SK-N-SH treated with all-trans-retinoic acid at 6 μM for 48 hours (cell line): ENCODE measurements at regions not wholly inside any gene's neighbourhood (a gene's known extent, or its start where the extent isn't known, plus 50 kb on each side); places are given as distances from the start of the nearest gene placed in this dataset.

Source experiments
- ATAC-seq: fragments of 200-7000 bp; cut with Tn5 transposase; 3 replicates; pipeline ENCODE4 v1.9.1; 2020; ENCODE audit warnings: mild to moderate bottlenecking, moderate library complexity
- ARNTL ChIP-seq: fragments of 450-650 bp; formaldehyde crosslinking; IDR thresholded peaks from 2 replicates; pipeline ENCODE4 v1.5.0; 2020; ENCODE audit warnings: low read depth, mild to moderate bottlenecking, moderate library complexity, borderline replicate concordance
- BACH2 ChIP-seq: fragments of 250-450 bp; sonication (Bioruptor Pico); IDR thresholded peaks from 2 replicates; pipeline ENCODE4 v1.9.0; 2021; ENCODE audit warnings: mild to moderate bottlenecking, borderline replicate concordance
- CSDC2 ChIP-seq: fragments of 250-450 bp; sonication (Bioruptor Pico); IDR thresholded peaks from 2 replicates; pipeline ENCODE4 v1.5.0; 2020; ENCODE audit warnings: mild to moderate bottlenecking, moderate library complexity
- ESRRG ChIP-seq: fragments of 250-450 bp; sonication (Bioruptor Pico); IDR thresholded peaks from 2 replicates; pipeline ENCODE4 v1.6.1; 2021; ENCODE audit warnings: mild to moderate bottlenecking
- GLIS3 ChIP-seq: fragments of 250-450 bp; sonication (Bioruptor Pico); IDR thresholded peaks from 2 replicates; pipeline ENCODE4 v1.5.0; 2020; ENCODE audit warnings: mild to moderate bottlenecking, moderate library complexity
- OSR1 ChIP-seq: fragments of 250-450 bp; sonication (Bioruptor Pico); IDR thresholded peaks from 2 replicates; pipeline ENCODE4 v1.8.0; 2022; ENCODE audit warnings: moderate library complexity, mild to moderate bottlenecking, inconsistent platforms
- PPARA ChIP-seq: fragments of 250-450 bp; sonication (Bioruptor Pico); IDR thresholded peaks from 2 replicates; pipeline ENCODE4 v1.5.0; 2020; ENCODE audit warnings: mild to moderate bottlenecking, borderline replicate concordance
- RARB ChIP-seq: fragments of 250-450 bp; sonication (Bioruptor Pico); IDR thresholded peaks from 2 replicates; pipeline ENCODE4 v1.8.0; 2021; ENCODE audit warnings: mild to moderate bottlenecking, moderate library complexity
- SNAI2 ChIP-seq: fragments of 250-450 bp; sonication (Bioruptor Pico); IDR thresholded peaks from 2 replicates; pipeline ENCODE4 v1.5.0; 2020; ENCODE audit warnings: mild to moderate bottlenecking, moderate library complexity
- TOX ChIP-seq: fragments of 250-450 bp; sonication (Bioruptor Pico); IDR thresholded peaks from 2 replicates; pipeline ENCODE4 v1.8.0; 2021; ENCODE audit warnings: mild to moderate bottlenecking, moderate library complexity, borderline replicate concordance
- ZFP3 ChIP-seq: fragments of 250-450 bp; sonication (Bioruptor Pico); IDR thresholded peaks from 2 replicates; pipeline ENCODE4 v1.5.0; 2020; ENCODE audit warnings: mild to moderate bottlenecking, moderate library complexity
- ZFP30 ChIP-seq: fragments of 450-650 bp; formaldehyde crosslinking; IDR thresholded peaks from 2 replicates; pipeline ENCODE4 v1.5.0; 2022; ENCODE audit warnings: mild to moderate bottlenecking, moderate library complexity
- ZNF70 ChIP-seq: fragments of 450-650 bp; formaldehyde crosslinking; IDR thresholded peaks from 2 replicates; pipeline ENCODE4 v1.5.0; 2020; ENCODE audit warnings: mild to moderate bottlenecking, moderate library complexity
- ZNF8 ChIP-seq: fragments of 450-650 bp; formaldehyde crosslinking; IDR thresholded peaks from 2 replicates; pipeline ENCODE4 v1.5.0; 2020; ENCODE audit warnings: mild to moderate bottlenecking, moderate library complexity
- TF ChIP-seq, protein P1 (sequence below): fragments of 250-450 bp; sonication (Bioruptor Pico); IDR thresholded peaks from 2 replicates; pipeline ENCODE4 v1.5.1; 2020; ENCODE audit warnings: low read depth, mild to moderate bottlenecking, moderate library complexity
- TF ChIP-seq, protein P2 (sequence below): fragments of 250-450 bp; sonication (Bioruptor Pico); IDR thresholded peaks from 2 replicates; pipeline ENCODE4 v1.5.1; 2021; ENCODE audit warnings: mild to moderate bottlenecking, moderate library complexity
- TF ChIP-seq, protein P3 (sequence below): fragments of 250-450 bp; sonication (Bioruptor Pico); IDR thresholded peaks from 2 replicates; pipeline ENCODE4 v1.8.0; 2021; ENCODE audit warnings: low read depth, mild to moderate bottlenecking, moderate library complexity, borderline replicate concordance

DNA sequence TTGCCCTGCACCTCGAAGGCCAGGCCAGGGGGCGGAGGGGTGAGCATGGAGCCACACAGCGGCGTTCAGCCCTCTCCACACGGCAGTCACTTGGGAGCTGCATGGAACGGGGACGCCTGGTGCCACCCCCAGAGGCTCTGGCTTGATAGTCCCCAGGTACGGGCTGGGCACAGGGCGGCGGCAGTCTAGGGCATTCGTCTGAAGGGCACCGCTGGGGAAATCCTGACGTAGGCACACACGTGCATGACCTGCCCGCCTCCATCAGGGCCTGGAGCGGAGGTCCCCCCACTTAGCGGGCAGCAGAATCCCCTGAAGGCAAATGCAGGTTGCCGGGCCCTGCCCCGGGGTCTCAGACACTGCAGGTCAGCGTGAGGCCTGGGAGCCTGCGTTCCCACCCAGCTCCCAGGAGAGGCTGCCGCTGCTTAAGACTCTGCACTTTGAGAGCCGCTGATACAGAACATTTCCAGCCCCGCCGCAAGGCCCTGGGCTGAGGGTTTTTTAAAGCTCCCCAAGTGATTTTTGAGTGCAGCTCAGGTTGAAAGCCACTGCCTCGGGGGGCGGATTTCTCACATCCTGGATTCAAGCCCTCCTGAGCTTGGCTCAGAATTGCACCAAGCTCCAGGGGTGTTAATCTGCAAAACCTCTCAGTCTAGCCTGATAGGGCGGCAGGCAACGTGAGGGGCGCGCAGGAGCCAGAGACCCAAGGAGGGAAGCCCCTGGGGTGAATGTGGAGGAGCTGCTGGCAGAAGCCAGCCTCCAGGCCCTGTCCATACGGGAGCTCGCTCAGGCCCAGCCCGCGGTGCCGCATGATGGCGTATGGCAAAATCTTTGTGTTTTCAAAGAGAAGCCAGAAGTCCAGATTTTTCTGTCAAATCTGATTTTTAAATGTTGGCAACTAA lies 182.3 kb upstream of the GSE1 start:
- no peak for ATAC-seq
- TF ChIP-seq SNAI2 (CRISPR knock-in tag) (no peak), ZNF8 (CRISPR knock-in tag) (no peak), ESRRG (CRISPR knock-in tag) (no peak), PPARA (CRISPR knock-in tag) (no peak)
- TF ChIP-seq, protein P1, sequence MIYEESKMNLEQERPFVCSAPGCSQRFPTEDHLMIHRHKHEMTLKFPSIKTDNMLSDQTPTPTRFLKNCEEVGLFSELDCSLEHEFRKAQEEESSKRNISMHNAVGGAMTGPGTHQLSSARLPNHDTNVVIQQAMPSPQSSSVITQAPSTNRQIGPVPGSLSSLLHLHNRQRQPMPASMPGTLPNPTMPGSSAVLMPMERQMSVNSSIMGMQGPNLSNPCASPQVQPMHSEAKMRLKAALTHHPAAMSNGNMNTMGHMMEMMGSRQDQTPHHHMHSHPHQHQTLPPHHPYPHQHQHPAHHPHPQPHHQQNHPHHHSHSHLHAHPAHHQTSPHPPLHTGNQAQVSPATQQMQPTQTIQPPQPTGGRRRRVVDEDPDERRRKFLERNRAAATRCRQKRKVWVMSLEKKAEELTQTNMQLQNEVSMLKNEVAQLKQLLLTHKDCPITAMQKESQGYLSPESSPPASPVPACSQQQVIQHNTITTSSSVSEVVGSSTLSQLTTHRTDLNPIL (CRISPR knock-in tag), result no peak
- TF ChIP-seq, protein P2, sequence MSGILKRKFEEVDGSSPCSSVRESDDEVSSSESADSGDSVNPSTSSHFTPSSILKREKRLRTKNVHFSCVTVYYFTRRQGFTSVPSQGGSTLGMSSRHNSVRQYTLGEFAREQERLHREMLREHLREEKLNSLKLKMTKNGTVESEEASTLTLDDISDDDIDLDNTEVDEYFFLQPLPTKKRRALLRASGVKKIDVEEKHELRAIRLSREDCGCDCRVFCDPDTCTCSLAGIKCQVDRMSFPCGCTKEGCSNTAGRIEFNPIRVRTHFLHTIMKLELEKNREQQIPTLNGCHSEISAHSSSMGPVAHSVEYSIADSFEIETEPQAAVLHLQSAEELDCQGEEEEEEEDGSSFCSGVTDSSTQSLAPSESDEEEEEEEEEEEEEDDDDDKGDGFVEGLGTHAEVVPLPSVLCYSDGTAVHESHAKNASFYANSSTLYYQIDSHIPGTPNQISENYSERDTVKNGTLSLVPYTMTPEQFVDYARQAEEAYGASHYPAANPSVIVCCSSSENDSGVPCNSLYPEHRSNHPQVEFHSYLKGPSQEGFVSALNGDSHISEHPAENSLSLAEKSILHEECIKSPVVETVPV, result no peak

DNA sequence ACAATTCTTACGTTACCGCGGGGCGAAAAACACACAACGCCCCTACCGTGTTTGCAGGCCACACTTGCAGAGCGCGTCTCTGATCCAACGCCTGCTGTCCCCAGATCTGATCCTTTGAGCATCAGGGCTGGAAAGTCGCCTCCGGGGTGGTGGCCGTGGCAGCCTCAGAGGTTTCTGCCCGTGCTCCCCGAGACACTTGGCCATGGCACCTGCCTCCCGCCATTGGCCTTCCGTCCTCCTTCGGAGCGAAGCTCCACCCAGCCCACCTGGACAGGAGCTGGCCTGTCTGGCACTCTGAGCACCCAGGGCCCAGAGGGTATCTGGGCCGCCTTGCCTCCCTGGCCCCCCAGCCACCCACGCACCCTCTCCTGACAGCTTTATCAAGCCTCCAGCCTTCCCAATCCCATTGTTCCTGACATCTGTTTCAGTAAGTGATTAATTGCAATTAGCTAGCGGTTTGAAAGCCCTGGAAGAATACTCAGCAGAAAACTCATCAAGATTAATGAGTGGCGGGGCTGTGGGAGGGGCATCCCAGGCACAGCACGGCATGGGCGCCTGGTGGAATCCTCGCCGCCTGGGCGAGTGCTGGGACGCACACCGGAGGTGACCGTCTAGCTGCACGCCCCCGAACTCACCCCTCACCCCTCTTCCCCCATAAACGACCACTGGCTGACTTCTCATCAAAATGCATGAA lies 181.5 kb upstream of the GSE1 start:
- no peak for ATAC-seq

DNA sequence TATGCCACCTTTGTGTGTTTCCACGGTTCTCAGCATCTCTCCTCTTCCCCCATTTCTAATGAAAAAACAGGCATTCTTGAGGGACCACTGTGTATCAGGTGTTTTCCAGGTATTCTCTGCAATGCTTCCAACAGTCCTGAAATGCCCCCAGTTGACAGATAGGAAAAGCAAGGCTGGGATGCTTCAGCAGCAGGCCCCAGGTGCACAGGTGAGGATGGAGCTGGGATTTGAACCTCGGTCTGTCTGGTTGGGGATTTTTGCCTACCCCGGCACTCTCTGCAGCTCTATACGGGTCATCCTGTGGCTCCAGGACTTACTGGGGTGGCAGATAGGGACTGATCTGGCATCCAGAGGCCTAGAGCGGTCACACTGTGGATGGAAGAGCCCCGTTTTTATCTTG lies 180.5 kb upstream of the GSE1 start:
- no peak for ATAC-seq
- TF ChIP-seq, protein P3, sequence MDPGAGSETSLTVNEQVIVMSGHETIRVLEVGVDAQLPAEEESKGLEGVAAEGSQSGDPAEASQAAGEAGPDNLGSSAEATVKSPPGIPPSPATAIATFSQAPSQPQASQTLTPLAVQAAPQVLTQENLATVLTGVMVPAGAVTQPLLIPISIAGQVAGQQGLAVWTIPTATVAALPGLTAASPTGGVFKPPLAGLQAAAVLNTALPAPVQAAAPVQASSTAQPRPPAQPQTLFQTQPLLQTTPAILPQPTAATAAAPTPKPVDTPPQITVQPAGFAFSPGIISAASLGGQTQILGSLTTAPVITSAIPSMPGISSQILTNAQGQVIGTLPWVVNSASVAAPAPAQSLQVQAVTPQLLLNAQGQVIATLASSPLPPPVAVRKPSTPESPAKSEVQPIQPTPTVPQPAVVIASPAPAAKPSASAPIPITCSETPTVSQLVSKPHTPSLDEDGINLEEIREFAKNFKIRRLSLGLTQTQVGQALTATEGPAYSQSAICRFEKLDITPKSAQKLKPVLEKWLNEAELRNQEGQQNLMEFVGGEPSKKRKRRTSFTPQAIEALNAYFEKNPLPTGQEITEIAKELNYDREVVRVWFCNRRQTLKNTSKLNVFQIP (CRISPR knock-in tag), result no peak
- TF ChIP-seq ZNF8 (CRISPR knock-in tag) (no peak), GLIS3 (CRISPR knock-in tag) (no peak), ZFP3 (CRISPR knock-in tag) (no peak), PPARA (CRISPR knock-in tag) (no peak)
- TF ChIP-seq, all 23 proteins: peak for 0

More for the DNA sequence above, 181.5 kb upstream of the GSE1 start:
- TF ChIP-seq ZNF8 (CRISPR knock-in tag) (no peak), ESRRG (CRISPR knock-in tag) (no peak), ZFP30 (CRISPR knock-in tag) (no peak), SNAI2 (CRISPR knock-in tag) (no peak), PPARA (CRISPR knock-in tag) (no peak), CSDC2 (no peak), GLIS3 (CRISPR knock-in tag) (no peak), OSR1 (CRISPR knock-in tag) (no peak), ZNF70 (CRISPR knock-in tag) (no peak), ZFP3 (CRISPR knock-in tag) (no peak), BACH2 (CRISPR knock-in tag) (no peak), TOX (no peak), ARNTL (CRISPR knock-in tag) (no peak), RARB (CRISPR knock-in tag) (no peak)
- TF ChIP-seq, protein P1 (CRISPR knock-in tag), result no peak
- TF ChIP-seq, protein P3 (CRISPR knock-in tag), result no peak

DNA sequence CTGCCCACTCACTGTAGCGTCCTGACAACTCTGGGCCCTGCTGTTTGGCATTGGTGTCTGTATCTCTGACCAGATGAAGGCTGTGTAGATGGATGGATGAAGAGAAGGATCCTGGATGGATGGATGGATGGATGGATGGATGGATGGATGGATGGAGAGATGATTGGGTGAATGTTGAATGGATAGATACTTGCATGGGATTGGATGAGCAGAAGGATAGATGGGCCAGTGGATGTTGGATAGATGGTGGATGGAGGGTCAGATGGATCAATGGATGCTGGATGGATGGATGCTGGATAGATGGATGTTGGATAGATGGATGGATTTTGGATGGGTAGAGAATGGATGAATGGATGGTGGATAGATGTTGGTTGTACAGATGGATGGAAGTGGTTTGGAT lies 179.6 kb upstream of the GSE1 start:
- TF ChIP-seq SNAI2 (CRISPR knock-in tag) (no peak), GLIS3 (CRISPR knock-in tag) (no peak)
- ATAC-seq, result no peak
